HG02852 (cell line): ENCODE measurements at regions not wholly inside any gene's neighbourhood (a gene's known extent, or its start where the extent isn't known, plus 50 kb on each side); places are given as distances from the start of the nearest gene placed in this dataset.

Experiments
- ATAC-seq: cut with Tn5 transposase; IDR thresholded peaks from one replicate; pipeline ENCODE4 v1.9.1; 2021; ENCODE audit warnings: mild to moderate bottlenecking, moderate library complexity; ENCODE audit not compliant: unreplicated experiment

- ATAC-seq, result no peak
Observed at GRCh38 chr4:30837131-30837539, 117.0 kb downstream of the PCDH7 start.

- ATAC-seq, result no peak
Observed at GRCh38 chr4:30837861-30838260, 117.7 kb downstream of the PCDH7 start.

DNA sequence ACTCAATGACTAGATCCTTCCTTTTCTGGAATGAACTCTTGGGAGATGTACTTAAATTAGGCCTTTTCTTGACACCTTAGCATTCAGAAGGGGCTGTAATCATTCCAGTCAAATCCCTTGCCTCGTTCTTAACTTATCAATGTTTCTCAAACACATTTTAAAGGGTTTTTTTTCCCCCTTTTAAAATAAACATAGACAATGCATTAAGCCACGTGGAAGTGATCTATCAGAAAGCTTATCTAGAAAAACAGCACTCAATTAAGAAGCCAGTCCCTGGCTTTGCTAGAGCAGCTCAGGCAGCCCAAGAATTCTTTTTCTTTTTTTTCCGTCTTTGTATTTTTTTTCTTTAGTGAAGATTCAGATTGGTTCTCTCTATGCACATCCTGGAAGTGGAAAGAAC is 118.2 kb downstream of the PCDH7 start:
- no peak for ATAC-seq

DNA sequence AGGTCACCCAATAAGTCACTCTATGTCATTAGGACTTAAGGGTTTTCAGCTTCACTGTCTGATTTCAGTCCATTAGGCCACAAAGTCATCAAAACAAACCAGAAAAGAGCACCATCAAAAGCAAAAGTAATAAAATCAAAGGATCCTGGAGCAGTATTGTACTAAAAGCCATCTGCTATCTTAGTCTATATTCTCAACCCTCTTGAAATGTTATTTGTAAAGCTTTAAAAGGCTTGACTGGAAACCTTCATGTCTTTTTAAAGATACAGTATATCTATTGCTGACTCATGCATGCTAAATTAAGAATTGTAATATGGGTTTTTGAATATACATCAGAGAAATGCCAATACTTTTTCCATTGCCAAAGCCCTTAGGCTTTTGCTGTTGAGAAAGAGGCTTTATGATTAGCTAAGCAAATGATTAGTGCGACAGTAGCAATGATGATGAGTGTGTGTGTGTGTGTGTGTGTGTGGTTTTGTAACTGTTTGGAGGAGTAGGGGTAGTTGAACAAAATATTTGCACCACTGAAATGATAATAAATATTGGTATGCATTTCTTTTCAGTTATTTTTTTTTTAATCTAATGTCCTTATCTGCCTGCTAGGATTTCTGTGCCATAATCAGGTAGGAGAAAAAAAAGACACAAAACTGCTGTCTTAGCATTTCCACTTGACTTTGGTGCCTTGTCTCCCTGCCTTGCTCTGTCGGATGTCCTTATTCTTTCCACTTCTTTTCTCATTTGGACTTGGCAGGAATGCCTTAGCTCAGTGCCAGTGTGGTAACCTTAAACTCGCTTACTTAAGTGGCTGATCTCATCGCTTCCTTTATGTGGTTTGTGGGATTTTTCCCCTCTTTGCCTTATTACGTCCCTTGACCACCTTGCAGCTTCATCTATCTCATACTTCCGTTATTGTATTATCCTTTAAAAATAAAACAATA is 119.7 kb downstream of the PCDH7 start:
- ATAC-seq, result no peak

- ATAC-seq, result no peak
Observed at GRCh38 chr4:30840571-30840970, 120.4 kb downstream of the PCDH7 start.

DNA sequence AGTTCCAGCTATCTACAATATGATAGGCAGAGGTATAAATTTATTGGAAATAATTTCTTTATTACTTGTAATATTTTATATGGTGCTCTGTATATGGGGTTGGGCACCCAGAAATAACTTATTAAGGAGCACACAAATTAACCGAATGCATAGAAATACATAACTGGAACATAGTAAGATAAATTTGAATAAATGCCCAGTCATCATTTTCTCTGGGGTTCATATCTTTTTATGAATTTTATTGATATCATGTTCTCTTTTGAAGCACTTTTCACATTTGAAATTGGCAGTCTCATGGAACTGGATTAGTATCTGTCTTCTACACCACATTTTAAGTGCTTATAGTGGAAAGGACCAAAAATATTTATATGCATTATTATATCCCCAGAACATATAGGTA is 122.0 kb downstream of the PCDH7 start:
- ATAC-seq, result no peak

GRCh38 chr4:30842689-30843088 is 122.5 kb downstream of the PCDH7 start:
- ATAC-seq, result no peak

DNA sequence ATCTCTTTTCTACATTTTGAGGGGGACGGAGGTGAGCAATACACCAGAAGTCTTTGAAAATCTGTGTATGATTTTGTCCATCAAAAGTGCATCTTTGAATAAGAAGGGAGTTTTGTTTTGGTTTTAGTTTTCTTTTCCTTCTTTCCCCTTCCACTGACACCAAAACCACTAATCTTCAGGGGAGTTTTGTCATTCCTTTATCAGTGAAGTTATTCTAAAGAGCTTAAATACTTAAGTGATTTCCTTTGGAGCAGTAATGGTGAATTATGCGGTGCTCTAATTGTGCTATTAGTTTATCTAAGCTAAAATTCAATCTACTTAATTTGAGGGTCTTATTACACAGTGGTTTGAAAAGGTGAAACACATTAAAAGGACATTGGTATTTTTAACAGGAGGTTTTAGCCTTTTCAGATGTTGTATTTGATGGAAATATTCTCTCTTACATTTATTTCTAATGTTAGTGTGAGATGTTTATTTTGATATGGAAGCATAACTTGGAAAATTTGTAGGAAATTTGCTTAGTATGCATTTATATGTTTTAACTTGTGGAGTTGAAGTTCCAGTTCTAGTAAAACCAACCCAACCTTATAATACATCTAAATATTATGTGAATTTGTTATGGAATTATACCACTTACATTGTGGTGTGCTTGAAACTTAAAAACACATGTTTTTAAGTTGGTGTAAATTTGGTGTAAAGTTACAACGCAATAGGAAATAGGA is 124.9 kb downstream of the PCDH7 start:
- no peak for ATAC-seq

GRCh38 chr4:30847167-30847566 is 127.0 kb downstream of the PCDH7 start:
- no peak for ATAC-seq

GRCh38 chr4:30847958-30848357 is 127.8 kb downstream of the PCDH7 start:
- ATAC-seq, result no peak

- ATAC-seq, result no peak
Observed at GRCh38 chr4:30854531-30854930, 134.4 kb downstream of the PCDH7 start.

DNA sequence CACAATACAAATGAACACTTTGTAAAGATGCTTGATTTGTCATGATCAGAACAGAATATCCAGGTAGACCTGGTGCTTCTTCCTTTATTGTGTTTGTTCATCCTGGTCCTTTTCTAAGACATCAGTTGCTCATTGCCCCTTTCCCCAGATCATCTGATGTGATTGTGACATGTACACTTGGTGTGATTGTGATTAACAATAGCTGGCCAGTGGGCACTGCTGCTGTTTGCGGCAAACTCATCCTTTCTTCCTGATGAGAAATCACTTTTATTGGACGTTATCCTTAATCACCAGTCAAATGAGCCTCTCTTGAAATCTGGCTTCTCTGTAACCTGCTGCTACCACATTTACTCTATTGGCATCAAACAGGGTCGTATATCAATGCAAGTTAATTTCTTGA is 135.1 kb downstream of the PCDH7 start:
- no peak for ATAC-seq

DNA sequence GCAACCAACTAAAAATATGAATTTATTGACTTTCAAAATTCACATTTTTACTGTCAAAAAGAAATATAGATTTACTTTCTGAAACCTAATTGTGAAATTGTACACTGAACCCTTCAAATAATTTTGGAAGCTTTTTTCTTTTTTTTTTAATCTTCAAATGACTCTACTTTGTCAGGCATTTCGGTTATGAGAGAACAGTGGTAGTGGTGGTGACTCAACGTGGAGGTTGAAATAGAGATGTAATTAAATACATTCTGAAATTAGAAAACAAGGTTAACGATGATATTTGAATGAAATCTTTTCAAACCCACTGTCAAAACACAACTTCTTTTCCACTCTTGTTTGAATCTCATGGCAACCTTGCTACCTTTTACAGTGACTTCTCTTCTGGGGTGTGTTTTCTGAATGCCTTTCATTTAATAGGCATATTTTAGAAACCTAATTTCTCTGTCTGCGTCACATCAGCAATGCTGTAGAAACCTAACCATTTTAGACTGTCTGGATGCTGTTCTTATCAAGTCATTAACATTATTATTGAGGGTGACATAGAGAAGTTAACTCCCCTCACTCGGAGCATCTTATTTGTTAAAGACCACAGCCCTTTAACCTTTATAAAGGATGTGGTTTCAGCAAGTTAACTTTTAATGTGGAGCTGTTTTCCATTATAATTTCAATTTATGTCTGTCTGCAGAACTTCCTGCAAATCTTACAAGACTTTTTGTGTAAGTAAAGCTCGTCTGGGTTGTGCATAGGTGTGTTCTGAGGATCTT is 136.8 kb downstream of the PCDH7 start:
- ATAC-seq, result no peak

DNA sequence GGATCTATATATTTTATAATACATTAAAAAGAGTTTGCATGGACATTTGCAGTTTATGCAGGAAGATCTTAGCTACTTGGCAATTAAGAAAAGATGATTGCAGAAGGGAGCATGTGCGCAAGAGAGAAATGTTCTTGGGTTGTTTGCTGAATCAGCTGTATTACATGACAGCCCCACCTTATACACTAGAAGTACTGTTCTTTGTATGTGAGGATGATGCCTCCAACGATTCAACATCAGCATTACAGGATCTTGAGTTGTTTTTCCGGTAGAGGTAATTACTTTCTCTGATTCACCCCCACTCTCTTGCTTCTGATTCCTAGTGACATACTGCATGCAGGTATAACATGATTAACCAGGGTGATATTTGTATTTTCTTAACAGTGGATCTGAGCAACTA is 140.8 kb downstream of the PCDH7 start:
- no peak for ATAC-seq

- no peak for ATAC-seq
Observed at GRCh38 chr4:30862196-30862595, 142.0 kb downstream of the PCDH7 start.

- ATAC-seq, result no peak
Observed at GRCh38 chr4:30863021-30863420, 142.9 kb downstream of the PCDH7 start.

GRCh38 chr4:30865691-30866090 is 145.5 kb downstream of the PCDH7 start:
- ATAC-seq, result no peak

DNA sequence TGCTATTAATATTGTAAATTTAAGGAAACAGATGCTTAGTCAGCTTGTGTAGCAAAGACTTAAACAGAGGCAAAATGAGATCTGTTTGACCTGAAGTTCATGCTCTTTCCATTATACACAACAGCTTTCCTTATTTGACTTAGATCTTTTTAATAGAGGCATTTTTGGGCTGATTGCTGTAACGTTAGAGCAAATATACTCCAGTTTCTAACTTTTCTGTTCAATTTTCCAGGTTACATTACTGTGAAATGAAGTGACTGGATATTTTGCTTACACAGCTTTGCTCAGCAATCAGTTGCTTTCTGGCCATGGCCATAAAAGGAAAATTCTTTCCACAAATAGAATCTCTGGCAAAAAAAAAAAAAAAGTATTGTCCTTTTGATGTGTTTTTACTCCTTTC is 146.2 kb downstream of the PCDH7 start:
- ATAC-seq, result no peak

DNA sequence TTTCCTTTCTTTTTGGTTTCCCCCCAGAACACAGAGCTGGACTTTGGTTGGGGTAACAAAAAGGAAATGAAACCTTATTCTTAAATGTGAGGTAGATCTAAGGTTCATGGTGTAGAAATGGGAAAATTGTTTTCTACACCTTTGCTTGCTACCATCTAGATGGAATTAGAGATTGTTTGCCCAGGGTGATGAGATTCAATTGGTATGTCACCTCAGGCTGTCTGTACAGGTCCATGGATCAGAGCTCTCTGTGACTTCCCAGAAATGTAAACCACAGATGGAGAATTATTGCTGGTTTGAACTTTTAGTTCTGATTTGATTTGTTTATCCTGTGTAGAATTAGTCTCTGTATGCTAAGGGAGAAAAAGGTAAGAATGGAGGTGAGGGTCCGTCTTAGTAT is 146.7 kb downstream of the PCDH7 start:
- no peak for ATAC-seq

GRCh38 chr4:30867427-30867826 is 147.3 kb downstream of the PCDH7 start:
- ATAC-seq, result no peak

- no peak for ATAC-seq
Observed at GRCh38 chr4:30868111-30868895, 148.1 kb downstream of the PCDH7 start.
